ENCODE measurements at regions not wholly inside any gene's neighbourhood (a gene's known extent, or its start where the extent isn't known, plus 50 kb on each side); places are given as distances from the start of the nearest gene placed in this dataset.

DNA sequence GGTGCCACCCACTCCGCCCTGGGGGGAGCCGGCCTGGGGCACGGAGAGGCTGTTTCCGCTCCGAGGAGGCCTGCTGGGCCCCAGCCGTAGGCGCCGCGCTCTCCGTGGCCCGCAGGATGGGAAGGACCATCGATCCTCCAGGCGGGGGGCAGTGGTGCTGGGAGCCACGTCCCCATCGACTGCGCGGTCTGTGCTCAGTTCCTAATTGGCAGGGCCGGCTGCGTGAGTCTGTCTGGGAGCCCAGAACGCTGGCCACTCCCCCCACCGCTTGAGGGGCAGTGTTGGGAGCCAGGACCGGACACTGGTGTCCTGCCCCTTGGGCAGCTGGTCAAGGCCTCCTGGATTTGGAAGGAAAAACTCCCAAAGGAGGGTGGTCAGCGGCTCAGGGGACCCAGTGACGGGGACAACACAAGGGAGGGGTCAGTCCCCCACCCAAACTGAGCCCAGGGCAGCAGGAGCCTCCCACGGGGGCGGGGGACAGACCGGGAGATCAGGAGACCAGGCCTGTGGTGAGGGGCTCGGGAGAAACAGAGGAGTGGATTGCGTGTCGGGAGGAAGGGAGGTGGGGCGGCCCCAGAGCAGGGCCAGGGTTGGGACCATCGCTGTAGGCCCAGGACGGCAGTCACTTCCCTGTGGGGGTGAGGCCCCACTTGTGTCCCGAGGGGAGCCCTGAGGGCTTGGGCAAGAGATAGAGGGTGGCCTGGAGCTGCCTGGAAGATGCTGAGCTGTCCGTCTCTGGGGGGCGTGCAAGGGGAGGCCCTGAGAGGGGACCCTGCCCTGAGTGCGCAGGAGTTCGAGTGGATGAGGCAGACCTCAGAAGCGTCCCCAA is 89.0 kb downstream of the UNCX start:
- no peak for DNase-seq (ENCODE audit: low spot score)

DNA sequence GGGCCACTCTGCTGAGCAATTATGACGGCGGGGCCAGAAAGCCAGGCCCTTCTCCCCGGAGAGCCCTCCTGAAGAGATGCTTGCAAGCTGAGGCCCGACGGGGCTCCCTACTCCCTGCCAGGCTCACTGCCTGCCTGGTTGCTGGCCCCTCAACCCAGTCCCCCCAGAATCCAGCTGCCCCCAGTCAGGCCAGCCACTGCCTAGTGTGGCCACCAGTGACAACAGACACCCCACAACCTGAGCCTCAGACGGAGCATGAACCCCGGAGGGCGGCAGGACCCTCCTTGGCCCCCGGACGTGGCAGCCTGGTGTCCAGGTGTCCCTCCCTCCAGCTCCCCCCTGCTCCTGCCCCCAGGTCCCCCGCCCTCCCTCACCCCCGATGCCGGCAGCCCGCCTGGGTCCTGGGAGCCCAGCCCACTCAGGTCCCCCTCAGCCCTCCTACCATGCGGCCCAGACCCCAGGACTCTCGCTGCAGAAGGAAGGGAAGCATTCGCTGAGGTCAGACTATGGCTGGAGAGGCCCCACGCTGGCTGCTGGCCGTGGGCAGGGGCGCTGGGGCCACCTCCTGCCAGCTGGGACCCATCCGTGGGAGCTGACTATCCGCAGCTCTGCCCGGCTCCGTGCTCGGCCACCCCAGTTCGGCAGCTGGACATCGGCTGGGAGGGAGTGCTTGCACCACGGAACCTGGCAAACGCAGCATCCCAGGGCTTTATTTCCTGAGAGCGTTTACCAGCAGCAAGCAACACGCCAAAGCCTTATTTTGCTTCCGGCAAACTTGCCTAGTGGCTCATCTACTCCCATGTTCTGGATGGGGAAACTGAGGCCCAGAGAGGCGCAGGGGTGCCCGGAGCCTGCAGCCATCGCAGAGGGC is 89.8 kb downstream of the UNCX start:
- DNase-seq (ENCODE audit: low spot score): no peak

DNA sequence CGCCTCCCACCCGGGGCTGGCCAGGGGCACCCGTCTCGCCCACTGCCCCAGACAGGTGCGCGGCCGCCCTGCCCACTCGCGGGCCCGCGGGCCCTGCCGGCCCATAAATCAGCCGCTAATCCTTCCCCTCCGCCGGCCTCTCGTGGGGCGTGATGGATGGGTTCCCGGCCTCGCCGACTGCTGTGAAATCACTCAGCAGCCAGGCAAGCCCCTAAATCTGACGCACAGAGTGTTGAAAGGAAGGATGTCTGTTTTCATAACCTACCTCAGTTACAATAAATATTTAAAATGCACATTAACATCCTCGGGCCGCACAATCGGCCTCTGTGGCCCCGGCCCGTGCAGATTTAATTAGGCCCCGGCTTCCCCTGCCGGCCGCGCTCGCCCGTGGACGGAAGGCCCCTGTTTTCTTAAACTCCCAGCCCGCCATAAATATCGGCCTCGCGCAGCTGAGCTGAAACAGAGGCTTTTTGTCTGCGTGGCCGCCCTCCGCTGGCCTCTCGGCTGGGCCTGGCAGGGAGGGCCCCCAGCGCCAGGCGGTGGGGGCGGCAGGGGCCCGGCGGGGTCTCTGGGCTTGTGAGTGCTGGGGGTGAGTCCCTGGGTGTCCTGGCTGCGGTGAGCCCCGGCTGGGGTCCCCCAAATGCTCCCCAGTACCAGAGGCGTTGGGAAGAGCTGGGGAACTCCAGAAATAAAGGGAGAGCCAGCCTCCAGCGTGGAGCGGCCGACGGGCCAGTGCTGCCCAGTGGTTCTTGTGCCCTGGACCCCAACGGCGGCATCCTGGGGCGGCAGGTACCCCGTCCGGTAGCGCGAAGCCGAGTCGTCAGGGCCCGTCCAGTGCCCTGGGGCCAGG is 90.7 kb downstream of the UNCX start:
- DNase-seq (ENCODE audit: low spot score): no peak

DNA sequence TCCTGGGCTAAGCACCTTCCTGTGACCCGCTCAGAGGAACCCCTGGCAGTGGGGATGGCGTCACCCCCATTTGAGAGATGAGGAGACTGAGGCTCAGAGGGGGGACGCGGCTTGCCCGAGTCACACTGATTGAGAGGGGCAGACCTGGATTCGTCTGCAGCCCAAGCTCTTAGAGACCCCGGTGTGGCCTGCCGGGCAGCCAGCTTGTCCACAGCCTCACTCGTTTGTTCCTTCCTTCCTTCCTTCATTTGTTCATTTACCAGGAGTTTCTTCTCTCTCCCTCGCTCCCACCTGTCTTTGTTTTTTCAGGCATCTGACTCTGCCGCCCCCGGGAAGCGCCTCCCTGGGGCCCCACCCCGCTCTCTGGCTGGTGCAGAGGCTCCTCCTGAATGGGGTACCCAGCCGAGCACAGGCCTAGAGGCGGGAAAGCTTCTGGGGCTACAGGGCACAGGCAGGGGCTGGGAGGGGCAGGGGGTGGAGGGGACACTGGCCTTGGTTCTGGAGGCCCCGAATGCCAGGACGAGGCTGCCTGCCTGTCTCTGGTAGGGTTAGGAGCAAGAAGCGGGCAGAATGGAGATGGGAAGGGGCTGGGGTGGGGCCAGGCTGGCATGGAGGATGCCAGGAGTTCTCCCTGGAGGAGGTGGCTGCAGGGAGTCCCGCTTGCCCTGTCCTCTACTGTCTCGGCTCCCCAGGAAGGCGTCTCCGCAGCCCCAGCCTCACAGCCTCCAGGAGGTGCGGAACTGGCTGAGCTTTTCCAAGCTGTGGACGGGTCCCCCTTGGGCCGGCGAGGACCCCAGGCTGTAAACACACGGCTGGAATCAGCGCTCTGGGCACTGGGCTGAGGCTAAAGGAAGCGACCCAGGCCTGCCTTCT is 91.6 kb downstream of the UNCX start:
- DNase-seq (ENCODE audit: low spot score): no peak

DNA sequence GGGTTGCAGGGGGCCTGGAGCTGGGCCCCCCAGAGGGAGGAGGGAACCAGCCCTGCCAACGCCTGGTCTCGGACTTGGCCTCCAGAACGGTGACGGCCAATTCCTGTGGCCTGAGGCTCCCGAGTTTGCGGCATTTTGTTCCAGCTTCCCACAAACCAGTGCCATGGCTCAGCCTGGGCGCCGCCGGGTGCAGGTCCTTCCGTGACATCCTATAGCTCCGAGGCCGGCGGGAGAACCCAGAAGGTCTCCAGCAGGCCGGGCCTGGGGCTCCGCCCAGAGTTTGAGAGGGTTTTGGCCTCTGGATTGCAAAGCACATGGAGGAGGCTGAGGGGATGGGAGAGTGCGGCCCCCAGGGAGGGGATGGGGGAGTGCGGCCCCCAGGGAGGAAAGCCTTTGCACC is 92.6 kb downstream of the UNCX start:
- DNase-seq (ENCODE audit: low spot score): no peak

DNA sequence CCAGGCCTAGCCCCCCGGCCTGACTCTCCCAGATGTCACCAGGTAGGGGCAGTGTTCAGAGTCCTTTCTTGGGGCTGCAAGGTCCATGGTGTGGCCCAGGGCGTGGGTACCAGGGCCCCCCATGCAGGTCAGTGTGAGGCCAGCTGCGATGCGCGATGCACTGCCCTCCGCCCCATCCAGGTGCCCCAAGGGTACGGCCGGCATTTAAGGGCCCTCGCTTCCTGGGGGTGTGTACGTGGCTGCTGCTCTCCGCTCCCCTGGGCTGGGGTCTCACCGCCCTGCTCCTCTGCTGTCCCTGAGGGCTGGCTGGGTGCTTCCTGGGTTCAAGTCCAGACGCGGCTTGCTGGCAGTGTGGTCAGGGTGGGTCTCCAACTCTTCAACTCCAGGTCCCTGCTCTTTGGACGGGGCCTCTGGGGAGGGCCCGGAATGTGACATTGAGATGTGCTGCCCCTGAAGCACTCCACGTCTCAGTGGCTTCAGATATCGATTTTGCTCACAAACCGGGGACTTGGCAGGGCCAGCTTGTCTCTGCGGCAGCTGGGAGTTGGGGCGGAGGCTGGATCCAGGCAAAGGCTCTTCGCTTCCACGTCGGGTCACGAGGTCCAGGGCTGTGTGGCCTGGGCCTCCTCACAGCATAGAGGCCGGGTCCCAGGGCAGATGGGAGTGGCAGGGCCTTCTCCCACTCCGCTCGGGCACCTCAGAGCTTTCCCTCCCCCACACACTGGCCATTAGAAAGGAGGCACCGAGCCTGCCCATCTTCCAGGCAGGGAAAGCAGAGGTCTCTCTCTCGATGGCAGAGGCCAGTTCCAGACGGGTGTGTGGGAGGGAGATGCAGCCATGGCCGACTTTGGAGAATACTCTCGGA is 93.2 kb downstream of the UNCX start:
- no peak for DNase-seq (ENCODE audit: low spot score)

DNA sequence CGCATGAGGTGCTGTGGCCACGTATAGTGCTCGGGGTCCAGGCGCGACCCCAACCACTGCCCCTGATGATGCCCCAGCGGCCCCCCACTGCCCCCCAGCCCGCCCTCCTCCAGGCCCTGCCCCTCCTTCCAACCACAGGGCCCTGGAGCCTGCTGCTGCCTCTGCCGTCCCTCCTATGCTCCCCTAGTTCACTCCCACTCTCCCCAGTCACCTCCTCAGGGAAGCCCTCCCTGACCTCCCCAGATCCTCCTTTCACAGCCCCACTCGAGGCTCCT is 93.8 kb downstream of the UNCX start:
- no peak for DNase-seq (ENCODE audit: low spot score)

DNA sequence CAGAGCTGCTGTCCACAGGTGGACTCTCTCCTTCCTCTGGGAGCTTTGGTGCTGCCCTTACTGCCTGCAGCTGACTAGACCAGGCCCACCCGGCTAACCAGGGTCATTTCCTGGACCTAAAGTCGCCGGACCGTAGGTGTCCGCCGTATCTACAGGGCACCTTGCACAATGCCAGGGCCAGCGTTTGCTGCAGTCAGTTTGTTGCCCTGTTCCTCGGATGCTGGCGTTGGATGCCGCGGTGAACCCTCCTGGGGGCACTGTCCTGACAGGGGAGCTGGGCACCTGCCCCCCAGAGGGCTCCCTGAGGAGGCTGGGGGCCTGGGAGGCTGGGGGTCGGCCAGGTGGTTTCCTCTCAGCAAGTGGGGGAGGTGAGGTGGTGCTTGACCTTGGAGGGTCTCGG is 96.6 kb downstream of the UNCX start:
- DNase-seq (ENCODE audit: low spot score): no peak

DNA sequence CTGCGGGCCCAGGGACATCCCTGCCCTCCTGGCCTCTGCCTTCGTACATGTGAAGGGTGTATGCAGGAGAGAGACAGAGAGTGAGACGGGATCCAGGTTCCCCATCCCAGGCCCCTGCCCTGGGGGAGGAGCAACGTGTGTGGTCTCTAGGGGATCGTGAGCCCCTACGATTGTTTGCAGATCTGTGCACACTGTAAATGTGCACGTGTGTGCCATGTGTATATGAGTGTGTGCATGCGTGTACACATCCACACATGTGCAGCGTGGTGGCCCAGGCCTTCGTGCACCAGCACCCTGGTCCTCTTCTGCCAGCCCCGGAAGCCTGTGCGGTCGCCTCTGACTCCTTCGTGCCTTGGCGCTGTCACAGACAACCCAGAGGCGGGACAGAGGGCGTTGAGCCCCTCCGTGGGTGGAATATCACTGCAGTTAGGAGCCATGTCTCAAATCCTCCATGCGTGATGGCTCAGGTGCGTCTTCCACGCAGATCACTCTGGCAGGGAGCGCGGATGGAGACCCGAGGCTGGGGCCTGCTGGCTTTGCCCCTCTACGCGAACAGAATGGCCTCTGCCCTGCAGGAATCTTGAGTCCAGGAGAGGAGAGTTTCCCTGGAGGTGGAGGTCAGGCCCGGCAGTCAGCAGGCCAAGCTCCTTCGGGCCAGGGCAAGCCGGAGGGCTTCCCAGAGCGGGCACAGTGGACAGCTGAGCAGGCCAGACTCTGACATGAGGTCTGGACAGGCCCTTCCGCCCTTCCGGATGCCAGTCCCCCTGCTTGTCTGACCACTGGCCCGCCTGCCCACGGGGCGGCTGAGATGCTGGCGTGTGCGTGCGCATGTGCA is 97.5 kb downstream of the UNCX start:
- DNase-seq (ENCODE audit: low spot score): no peak

DNA sequence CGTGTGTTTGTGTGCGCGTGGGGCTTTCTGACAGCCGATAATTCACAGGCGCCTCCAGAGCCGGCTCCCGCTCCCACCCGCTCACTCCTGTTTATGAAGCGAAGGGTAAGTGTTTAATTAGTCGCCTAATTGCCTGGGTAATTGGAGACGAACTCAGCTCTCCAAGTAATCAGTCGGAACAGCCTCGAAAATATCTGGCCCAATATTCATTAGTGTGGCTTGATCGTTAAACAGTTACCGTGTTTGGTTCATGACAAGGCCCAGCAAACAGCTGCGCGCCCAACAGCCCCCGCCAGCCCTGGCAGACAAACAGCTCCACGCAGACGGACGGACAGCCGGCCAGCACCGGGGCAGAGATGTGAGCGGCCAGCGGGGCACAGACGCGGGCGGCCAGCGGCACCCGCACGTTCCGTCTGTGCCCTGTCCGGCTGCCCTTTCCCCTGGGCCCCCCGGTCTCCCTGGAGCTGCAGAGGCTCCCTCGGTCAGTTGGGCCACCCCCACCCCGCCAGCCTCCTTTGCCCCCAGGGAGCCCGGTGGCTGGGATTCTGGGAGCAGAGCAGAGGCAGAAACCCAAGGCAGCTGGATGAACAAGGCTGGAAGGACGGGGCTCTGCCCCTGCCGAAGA is 98.2 kb downstream of the UNCX start:
- DNase-seq (ENCODE audit: low spot score): no peak

- DNase-seq (ENCODE audit: low spot score): no peak
Measured at GRCh38 chr7:1331561-1332467, 99.1 kb downstream of the UNCX start.

GRCh38 chr7:1336509-1336908 is 103.8 kb downstream of the UNCX start:
- no peak for DNase-seq (ENCODE audit: low spot score)

GRCh38 chr7:1339611-1340010 is 106.9 kb downstream of the UNCX start:
- DNase-seq (ENCODE audit: low spot score): no peak

DNA sequence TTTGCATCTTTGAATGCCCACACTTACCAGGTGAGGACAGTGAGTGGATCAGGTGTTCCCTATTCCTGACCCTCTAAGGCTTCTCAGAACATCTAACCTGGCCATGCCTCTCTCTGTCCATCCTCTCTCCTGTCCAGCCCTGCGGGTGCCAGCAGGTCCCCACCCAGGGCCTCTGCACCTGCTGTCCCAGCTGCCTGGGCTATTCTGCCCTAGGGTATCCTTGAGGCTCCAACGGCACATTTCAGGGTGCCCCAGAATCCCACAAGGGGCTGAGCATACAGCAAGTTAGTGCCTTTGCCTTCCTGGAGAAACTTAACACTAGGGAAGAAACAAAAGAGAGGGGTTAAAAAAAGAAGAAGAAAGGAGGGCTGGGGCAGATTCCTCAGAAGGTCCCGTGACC is 107.4 kb downstream of the UNCX start:
- no peak for DNase-seq (ENCODE audit: low spot score)

DNA sequence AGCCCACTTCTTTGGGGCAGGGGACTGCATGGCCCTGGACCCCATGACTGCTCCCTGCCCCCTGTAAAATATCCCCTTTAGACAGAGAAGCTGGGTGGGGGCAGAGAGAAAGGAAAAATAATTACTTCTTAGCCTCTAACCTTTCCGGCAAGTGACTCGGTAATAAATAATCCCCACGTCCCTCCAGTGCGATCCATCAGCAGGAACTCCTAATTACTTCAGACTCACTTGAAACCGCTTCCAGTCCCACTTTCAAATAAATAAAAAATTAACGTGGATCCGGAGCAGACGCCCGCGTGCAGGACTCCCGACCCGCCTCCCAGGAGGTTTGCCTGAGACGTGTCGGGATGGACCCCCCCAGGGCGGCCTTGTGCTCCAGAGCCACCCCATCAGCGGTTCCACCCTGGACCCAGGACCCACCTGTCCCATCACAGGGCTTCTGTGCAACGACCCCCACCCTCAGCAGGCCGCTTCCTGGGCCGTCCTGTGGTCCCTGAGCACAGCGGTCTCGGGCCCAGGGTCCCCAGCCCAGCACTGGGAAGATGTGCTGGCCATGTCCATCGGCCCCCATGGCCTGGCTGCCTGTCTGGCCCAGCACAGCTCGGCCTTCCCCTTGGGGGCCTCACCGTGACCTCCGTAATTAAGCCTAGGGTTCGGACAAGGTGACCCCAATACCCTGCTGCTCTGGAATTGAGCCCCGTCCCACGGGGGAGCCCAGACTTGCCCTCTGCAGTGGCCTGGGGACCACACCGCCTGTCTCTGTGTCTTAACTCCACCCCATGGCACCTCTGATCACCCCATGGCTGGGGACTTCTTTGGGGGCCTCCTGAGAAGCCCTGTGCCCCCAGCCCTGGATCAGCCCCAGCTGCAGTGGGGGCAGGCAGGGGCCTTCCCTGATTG is 108.0 kb downstream of the UNCX start:
- no peak for DNase-seq (ENCODE audit: low spot score)

- no peak for DNase-seq (ENCODE audit: low spot score)
Measured at GRCh38 chr7:1341361-1342089, 108.9 kb downstream of the UNCX start.
